ENCODE measurements at regions not wholly inside any gene's neighbourhood (a gene's known extent, or its start where the extent isn't known, plus 50 kb on each side); places are given as distances from the start of the nearest gene placed in this dataset.

GRCh38 chr2:76256458-76257088 is 545.9 kb upstream of the GCFC2 start:
- Histone ChIP-seq H4K20me1 (replicated peaks; ENCODE audit: control insufficient read depth, extremely low read depth, insufficient read depth, low read length) (no peaks in the 10 kb centered on the region), H3K27ac (ENCODE audit: insufficient read depth, low read depth, low read length) (no peak overlapping the region), H3K4me1 (ENCODE audit: control insufficient read depth, extremely low read depth, insufficient read depth, low read length) (no peaks in the 10 kb centered on the region), H3K4me3 (replicated peaks in 1 of 3; ENCODE audit: insufficient read depth in 1 of 3, low read depth in 1 of 3, low read length in 3 of 3) (no peak overlapping the region), H3K79me2 (ENCODE audit: control insufficient read depth, insufficient read depth, low read length) (no peaks in the 10 kb centered on the region), H3K36me3 (ENCODE audit: control insufficient read depth in 2 of 2, extremely low read depth in 1 of 2, insufficient read depth in 2 of 2, low read length in 2 of 2) (no peaks in the 10 kb centered on the region), H2AFZ (ENCODE audit: low read depth, low read length) (no peak overlapping the region), H3K9me3 (replicated peaks; ENCODE audit: control insufficient read depth, insufficient read depth, low read length) (peaks cover 2% of the 10 kb centered on the region), H3K9ac (replicated peaks; ENCODE audit: extremely low read depth, insufficient read depth, low read length) (no peak overlapping the region), H3K4me2 (ENCODE audit: insufficient read depth, low read length) (no peak overlapping the region), H3K27me3 (ENCODE audit: control insufficient read depth in 2 of 2, insufficient read depth in 2 of 2, low read length in 2 of 2) (no peaks in the 10 kb centered on the region), H3K9me1 (replicated peaks; ENCODE audit: control insufficient read depth, extremely low read depth, insufficient read depth, low read length) (no peaks in the 10 kb centered on the region)
- DNase-seq (ENCODE audit: low read depth, low spot score) (no peak), FAIRE-seq (no peak)
- TF ChIP-seq POLR2A (IDR thresholded peaks at IDR 0.05; ENCODE audit: low read depth, low read length) = no peak
- TF ChIP-seq MYC (IDR thresholded peaks at IDR 0.05; ENCODE audit: low read depth, low read length) = no peak
- no peak for TF ChIP-seq POLR2AphosphoS5 (IDR thresholded peaks at IDR 0.05; ENCODE audit: insufficient read depth, low read depth, low read length)
- TF ChIP-seq FOS (IDR thresholded peaks at IDR 0.05; ENCODE audit: borderline replicate concordance, insufficient read depth, low read length) = no peak
- TF ChIP-seq CTCF (IDR thresholded peaks at IDR 0.05; ENCODE audit: extremely low read depth in 1 of 2, insufficient read depth in 1 of 2, low read depth in 1 of 2, low read length in 2 of 2) = no peak
- no peak for TF ChIP-seq JUN (IDR thresholded peaks at IDR 0.05; ENCODE audit: borderline replicate concordance, insufficient read depth, insufficient read length, low read depth)
- TF ChIP-seq MAX (IDR thresholded peaks at IDR 0.05; ENCODE audit: insufficient read depth, insufficient read length) = no peak
- intact Hi-C loops (cut with micrococcal nuclease) (no loop called here), dilution Hi-C loops (cut with MboI; ENCODE audit: extremely low pct_ligation_motif_present, low sequenced_read_pairs) (no loop called here)
- ChIA-PET CTCF (no interaction called here), POLR2A (no interaction called here)
- no TSS peak for BruUV-seq (replicated peaks)

All from endothelial cell of umbilical vein (primary cell).